ENCODE measurements at regions not wholly inside any gene's neighbourhood (a gene's known extent, or its start where the extent isn't known, plus 50 kb on each side); places are given as distances from the start of the nearest gene placed in this dataset.

DNA sequence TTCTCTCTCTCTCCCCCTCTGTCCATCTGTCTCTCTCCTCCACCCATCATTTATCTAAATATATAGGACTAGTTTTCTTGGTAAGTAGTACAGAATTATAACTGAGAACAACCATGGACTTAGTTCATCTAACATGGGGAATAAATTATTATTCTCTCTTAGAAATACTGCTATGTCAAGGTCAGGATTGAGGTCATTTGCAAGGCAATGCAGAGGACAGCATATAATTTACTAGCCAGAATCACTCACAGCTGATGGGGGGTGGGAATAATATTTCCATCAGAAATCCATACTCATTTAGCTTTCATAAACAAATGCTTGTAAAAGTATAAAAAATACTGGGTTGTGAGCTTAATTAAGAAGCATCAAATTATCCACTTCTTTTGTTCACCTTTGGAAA, 553.9 kb upstream of the POU3F2 start:
- no peak for DNase-seq

DNA sequence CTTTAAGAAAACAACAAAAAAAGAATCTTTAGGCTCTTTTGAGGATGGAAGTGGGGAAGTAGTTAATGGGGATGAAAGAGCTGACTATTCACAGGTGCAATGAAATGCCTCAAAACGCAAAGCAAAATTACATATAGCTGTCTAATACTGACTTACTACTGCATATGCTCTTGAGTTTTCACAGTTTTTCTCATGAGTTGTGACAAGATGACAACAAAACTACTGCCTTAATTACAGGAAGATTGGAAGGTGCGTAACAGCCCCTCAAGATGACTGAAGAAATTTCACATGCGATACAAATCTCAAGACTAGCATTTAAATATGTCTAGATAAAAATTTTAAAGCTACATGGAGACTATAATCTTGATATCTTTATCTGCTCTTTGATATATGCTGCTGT, 547.8 kb upstream of the POU3F2 start:
- no peak for DNase-seq

DNA sequence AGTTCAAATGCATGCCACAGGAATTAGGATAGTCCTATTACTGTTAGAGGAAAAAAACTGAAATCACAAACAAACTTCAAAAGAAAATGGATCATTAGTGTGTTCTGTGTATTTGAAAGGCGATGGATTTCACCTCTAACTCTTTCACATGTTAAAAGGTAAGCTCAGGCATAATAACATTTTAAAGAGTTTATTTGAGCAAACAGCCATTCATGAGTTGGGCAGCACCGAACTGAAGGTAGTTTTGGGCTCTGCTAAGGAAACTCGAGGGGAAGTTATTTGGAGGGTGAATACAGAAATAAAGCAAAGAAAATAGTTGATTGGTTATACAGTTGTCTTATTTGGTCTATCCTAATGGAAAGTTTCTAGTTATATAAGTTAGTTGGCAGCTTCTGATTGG, 546.5 kb upstream of the POU3F2 start:
- no peak for DNase-seq

DNA sequence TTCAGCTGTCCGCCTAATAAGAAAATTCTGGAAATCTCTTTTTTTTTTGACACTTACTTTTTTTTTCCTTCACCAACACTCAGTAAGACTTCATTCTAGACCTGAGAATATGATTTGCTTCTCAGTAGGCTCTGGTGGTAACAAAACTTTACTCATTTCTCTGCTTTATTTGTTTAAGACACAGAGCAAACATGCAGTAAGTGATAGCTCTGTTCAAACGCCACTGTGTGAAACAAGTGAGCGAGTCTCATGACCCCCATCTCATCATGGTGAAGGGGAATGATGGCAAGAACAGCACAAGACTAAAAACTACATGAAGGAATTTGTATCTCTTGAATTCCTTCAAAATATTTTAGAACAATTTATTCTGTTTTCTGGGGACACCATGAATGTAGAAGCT, 541.6 kb upstream of the POU3F2 start:
- DNase-seq = no peak

DNA sequence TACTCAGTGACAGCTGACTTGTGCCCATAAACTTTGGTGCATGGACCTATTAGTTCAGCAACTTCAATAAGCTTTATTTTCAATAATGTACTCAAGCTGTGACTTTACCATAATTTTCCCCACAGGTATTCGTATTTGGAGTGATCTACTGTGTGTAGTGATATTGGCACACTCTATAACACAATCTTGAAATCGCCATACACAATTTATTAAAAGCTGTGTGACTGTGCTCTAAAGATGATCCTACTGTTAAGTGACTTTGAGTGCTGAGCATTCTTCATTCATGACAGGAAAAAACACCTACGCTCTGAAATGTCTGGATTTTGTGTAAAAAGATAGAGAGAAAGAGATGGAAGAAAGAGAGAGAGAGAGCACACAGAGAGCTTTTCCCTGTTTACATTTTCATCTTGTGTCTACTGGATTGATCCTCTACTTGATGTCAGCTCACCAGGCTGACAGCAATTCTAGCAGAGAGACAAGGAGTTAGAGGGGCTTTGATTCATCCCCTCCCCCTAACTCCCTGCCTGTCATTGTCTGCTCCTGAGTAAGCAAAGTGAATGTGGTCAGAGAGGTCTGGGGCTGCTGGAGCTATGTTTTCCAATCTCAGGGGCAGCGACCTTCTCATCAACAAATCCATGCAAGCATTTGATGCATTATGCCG, 538.7 kb upstream of the POU3F2 start:
- DNase-seq = no peak

DNA sequence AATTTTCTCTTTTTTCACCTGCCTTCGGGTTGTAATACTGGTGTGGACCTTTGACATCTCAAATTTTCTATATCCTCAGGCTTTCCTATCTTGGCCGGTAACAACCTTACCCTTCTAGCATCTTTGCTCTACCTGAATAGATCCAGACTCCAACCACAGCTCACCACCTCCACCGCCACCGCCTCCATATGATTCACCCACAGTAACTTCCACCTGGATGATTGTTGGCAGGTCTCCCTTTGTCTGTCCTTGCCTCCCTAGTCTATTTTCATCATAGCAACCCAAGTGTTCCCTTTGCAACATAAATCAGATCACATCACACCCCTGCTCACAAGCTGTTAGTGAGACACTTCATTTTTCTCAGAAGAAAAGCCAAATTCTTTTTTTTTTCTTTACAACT, 525.8 kb upstream of the POU3F2 start:
- peak in 13 of 56 donors; percentile 1 to 25 (median 5) for DNase-seq

DNA sequence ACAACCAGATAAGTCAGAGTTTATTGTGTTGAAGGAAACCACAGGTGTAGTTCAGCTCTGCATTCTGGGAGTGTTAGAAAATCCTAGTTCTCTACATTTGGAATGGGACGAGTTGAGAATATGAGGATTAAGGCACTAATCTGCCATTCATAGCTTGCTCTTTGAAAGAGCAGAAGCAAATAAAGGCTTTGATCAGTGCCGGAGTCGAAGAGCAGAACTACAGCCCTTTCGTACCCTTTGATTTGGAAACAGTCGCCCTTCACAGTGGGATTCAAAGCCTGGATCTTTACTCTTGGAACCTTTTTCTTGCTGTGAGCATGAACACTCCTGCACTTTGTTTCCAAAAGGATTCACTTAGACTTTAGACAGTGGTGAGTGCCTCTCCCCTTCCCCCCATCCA, 523.9 kb upstream of the POU3F2 start:
- no peak for DNase-seq

DNA sequence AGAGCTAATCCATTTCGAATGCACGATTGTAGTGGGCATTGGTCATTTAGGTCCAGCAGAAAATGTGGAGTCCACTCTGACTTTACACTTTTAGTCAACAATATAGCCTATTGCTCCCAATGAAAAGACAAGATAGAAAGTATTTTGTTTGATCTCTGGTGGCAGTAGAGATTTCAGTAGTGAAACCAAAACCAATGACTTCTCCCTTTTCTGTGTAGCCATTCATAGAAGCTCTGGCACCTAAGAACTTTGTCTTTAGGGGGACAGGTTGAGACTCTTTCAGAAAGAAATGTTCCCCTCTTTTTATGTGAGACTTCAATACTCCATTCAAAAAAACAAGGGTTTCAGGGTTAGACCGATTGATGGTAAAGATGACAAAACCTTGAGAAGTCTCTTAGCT, 510.8 kb upstream of the POU3F2 start:
- no peak for DNase-seq

DNA sequence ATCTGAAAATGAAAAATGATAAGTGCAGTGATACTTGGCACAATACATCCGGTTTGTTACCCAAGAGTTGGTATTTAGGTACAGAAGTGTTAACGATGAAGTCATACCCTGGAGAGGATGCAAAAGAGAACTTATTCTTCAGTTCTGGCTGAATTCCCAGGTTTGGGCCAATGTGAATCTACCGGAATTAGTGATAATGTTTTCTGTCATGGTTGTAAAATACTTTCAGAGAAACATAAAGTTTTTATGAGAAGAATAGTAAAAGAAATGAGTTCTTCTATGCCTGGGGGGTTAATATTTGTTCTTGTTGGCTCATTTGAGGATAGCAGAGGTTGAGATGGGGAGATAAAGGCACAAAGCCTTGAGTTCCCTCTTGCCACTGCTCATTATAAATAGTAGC, 509.9 kb upstream of the POU3F2 start:
- peak in 1 of 56 donors; percentile 2 for DNase-seq

DNA sequence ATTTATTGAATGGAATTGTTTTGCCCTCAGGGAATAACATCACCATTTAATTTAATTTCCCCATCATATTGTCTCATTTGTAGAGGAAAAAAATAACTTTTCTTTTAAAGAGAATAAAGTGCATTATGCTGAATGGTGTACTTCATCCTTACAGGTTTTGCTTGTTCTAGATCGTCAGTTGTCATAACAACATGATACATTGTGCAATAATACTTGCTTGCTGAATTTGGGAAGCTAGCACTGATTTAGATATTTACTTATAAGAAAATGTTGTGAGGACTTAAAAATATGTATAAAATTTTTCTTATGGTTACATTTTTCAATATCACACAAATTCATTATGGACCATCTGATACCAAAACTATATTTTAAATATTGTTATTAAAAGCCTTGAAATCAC, 509.0 kb upstream of the POU3F2 start:
- DNase-seq = no peak

DNA sequence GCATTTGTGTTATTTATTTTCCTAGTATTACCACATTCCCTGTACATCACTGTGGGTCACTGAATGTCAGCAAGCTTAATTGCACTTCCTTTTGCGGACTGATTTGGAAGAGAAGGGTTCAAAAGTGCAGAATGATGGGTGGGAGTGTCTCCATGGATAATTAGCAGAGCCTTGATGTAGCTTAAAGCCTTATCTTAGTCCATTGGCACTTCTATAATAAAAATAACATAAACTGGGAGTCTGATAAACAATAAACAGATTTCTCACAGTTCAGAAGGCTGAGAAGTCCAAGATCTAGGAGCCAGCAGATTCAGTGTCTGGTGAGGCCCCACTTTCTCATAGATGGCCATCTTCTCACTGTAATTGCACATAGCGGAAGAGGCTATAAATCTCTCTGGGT, 501.1 kb upstream of the POU3F2 start:
- DNase-seq = no peak

DNA sequence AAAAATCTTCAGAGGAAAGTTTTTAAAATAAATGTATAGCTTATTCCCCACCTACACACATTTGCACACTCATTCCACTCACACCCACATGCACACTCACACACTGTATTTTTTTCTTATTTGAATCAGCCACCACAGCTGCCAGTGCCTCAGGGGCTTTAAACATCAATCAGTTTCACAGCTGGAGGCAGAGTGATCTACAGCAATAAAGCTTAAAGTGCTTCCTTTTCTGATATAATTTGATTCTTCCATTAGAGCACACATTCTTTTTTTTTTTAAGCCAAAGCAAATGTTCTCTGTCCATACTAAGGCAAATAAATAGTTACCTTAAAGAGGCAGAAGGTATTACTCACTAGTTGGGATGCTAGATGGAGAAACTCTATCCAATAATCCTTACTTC, 498.8 kb upstream of the POU3F2 start:
- DNase-seq = no peak

DNA sequence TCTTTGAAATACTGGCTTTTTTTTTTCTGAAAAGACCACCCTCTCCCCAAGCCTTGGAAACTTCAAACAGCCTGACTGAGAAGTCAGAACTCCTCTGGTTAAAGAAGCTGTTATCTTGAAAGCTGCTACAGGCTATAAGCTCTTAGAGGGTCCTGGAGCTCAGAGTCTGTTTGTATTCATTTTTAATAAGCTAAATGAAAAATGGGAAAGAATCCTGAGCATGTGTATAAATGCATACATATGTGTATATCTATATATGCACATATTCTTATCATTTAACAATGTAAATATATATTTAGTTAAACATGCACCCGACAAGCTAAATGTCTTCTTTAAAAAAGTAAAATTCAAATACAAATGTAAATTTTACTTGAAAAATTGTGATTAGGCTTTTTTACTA, 494.9 kb upstream of the POU3F2 start:
- no peak for DNase-seq

DNA sequence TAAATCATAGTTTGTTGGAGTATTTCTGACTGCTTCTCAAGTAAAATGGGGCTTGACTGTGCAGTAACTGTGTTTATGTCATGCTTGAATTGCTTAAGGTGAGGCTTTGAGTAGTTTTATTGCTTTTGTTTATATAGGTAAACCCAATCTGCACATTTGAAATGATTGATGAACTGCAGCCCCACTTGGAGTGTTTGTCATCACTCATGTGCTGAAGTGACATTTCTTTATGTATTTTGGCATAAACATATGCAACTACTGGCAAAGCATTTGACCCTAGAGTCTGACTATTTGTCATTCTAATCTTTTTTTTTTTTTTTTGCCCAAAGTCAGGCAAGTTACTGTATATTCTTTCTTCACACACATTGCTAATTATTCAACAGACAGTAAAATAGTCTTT, 491.4 kb upstream of the POU3F2 start:
- DNase-seq = no peak

DNA sequence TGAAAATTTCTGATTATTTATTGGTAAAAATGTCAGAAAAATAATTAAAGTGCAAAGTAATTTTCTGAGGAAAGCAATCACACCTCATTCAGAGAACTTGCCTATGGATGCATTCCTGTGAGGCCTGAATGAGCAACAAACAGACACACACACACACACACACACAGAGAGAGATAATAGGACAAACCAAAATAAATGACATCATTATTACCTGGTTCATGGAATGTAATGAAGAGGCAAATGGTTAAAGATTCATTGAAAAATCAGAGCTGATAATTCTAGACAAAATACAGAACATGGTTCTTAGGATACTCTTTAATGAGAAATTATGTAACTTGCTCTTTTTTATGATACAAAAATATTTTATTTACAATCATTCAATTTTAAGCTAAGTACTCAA, 490.6 kb upstream of the POU3F2 start:
- no peak for DNase-seq

DNA sequence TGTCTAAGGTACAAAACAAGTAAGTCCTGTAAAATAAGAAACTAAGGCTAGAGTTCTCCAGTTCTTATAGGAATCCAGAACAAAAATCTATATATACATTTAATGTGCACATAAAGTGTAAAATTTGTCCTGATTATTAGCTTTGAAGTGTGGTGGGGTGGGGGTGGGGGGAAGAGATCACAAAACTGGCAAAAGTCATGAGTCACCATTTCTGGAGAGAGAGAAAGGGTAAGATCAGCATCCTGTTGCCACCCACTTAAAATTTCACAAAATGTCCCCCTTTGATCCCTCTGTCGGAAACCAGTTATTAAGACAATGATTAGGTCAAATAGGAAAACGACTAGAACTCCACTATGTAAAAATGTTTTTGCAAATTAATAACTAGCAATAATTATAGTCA, 482.0 kb upstream of the POU3F2 start:
- DNase-seq = no peak

DNA sequence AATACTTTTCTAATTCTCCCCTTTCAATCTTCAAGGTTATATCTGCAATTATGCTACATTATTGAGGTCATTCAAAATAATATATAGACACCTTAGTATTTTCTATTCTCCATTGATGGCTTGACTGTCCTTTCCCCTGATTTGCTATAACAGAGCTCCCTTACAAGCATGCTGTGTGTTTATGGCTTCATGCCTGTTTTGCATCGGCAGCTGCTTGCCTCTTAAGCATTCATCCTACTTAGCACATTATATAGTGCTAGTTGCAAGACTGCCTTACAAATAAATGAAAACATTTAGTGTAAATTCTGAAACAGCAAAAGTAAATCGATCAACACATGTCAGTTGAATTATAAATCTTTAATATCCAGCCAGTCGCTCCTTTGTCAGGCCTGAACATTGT, 476.2 kb upstream of the POU3F2 start:
- peak in 1 of 56 donors; percentile 1 for DNase-seq

DNA sequence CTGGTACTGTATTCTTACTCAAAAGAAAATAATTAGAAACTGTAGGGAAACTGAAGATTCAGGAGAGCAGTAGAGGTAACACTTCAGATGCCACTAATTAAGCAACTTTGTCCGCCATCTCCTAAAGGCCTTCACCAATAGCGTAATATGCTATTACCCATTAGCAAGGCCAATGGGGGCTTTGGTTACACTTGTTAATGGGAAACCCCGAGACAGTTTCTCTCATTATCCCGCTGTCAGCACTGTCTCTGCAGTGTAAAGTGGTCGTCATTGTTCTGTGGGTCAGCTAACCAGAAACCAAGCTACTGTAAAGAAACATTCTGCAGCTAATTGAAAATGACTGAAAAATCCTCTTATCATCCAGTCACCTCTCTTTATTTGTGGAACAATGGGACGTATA, 468.0 kb upstream of the POU3F2 start:
- DNase-seq = no peak

DNA sequence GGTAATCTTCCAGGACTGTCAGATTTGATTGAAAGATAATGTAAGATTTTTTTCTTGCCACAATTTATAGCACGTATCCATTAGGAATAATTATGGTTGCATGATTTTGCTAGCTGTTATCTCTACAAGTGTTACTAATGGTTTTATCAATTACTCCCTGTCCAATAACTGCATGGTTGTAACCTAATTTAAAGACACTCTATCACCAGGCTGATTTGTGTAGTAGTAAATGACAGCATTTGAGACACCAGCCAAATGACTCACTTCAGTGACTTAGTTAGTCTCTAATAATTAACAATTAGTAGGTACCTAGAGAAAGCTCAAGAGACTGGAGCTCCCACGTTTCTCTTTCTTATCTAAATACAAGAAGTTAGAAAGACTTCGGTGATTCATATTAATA, 453.8 kb upstream of the POU3F2 start:
- no peak for DNase-seq

DNA sequence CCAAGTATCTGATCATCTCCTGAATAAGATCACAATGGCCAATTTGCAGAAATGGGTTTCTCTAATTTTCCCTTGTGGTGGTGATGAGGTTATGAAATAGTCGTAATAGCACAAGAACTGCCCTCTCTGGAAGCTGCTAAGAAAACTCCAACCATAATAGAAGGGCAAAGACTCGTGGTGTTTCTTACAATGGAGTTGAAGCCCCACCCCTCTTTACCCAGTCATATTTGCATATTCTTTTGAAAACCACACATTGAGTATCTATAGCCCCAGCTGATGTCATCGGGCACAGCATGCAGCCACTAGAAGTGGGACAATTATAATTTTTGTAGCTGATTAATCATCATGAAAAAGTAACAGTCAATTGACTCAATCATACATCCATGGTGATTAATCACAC, 452.1 kb upstream of the POU3F2 start:
- DNase-seq = no peak

DNA sequence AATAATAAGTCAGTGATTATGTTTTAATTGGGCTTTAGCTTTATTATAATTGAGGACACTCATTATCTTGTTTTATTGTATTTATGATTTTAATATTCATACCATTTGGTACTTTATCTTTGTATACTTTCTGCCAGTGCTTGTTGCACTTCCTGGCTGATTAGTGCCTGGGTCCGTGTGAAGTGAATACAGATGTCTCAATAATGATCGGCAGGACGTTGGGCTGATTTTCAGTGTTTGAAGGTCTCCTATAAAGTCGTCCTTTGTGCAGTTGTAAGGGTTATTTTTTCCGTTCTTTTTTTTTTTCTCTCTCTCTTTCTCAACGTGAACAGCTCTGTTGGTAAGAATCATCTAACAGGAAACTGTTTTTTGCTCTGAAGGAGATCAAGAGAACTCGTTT, 450.0 kb upstream of the POU3F2 start:
- no peak for DNase-seq

DNA sequence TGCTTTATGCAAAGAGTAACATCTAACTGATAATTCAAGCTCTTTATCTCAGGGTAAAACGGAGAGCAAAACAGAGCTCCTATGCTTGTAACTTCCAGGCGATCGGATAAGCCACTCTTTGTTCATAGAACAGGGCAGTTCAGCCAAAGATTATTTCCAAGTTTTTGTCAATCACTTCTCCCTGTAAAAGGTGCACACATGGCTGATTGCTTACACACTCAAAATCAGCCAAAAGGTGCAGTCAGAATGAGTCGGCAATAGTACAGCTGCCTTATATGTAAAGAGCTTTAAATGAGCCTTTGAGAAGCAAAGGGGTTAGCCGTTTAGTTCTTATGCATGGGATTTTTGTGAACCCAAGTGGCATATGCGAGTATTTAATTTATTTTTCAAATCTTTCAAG, 449.6 kb upstream of the POU3F2 start:
- no peak for DNase-seq

DNA sequence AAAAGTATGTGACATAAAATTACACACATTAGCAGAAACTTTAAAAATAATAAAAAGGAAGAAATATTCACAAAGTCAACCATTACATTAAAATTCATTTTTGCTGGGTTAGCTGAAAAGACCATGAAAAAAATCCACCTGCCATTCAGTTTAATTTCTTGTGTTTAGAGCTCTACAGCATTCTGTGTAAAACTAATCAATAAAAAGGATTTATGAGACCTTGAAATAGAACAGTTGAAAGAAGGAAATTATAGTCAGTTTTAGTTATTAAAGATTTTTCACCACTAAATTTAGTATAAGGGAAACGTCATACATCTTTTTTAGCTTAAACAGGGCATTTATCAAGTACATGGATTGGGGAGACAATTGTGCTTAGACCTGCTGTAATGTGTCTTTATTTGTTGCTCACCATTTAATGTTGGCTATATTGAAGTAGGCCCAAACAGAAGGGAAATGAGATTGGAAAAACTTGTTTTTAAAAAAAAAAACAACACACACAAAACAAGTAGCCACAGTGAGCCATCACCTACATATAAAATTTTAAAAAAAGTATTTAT, 438.7 kb upstream of the POU3F2 start:
- DNase-seq = no peak

DNA sequence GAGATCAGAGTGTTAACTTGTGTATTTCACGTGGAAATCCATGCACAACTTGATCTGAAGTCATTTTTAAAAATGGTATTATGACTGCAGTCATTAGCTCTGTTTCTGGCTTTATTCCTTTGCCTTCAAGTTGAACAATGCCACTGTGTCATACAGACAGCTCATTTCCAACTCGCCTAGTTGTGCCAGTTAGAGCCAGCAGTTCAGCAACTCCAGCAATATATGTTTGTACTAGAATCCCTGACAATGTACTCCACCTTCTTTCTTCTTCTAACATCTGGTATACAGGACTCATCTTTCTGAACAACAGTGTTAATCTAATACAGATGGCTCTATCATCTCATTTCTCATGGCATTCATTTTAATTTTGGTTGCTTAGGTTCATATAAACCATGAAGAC, 418.3 kb upstream of the POU3F2 start:
- DNase-seq = peak in 29 of 56 donors; percentile 0 to 40 (median 9)

Measured in nucleus accumbens (tissue), 56 donors.